RWPE2 (cell line): ENCODE measurements at regions not wholly inside any gene's neighbourhood (a gene's known extent, or its start where the extent isn't known, plus 50 kb on each side); places are given as distances from the start of the nearest gene placed in this dataset.

Source experiments
- ATAC-seq: fragments of 200-7000 bp; cut with Tn5 transposase; 3 replicates; pipeline ENCODE4 v1.9.1; 2021; ENCODE audit warnings: low read depth
- DNase-seq: peaks from one replicate; pipeline ENCODE4 v3.0.0-alpha.2; 2020; ENCODE audit warnings: low spot score
- H3K27ac ChIP-seq: fragments of 450-650 bp; 2 replicates; pipeline ENCODE4 v1.5.1; 2017; ENCODE audit warnings: mild to moderate bottlenecking; ENCODE audit not compliant: poor library complexity, severe bottlenecking
- H3K27me3 ChIP-seq: fragments of 250-450 bp; sonication (Bioruptor Pico); 2 replicates; pipeline ENCODE4 v1.5.1; 2021; ENCODE audit warnings: mild to moderate bottlenecking, moderate library complexity; ENCODE audit not compliant: insufficient read depth, poor library complexity, severe bottlenecking
- H3K36me3 ChIP-seq: fragments of 250-450 bp; sonication (Bioruptor Pico); 2 replicates; pipeline ENCODE4 v1.5.1; 2020; ENCODE audit warnings: low read depth, mild to moderate bottlenecking, moderate library complexity
- H3K4me1 ChIP-seq: fragments of 250-450 bp; sonication (Bioruptor Pico); 2 replicates; pipeline ENCODE4 v1.5.1; 2021; ENCODE audit warnings: mild to moderate bottlenecking, moderate library complexity; ENCODE audit not compliant: insufficient read depth, poor library complexity, severe bottlenecking
- H3K4me3 ChIP-seq: fragments of 250-450 bp; sonication (Bioruptor Pico); 2 replicates; pipeline ENCODE4 v1.5.1; 2021; ENCODE audit warnings: mild to moderate bottlenecking, moderate library complexity; ENCODE audit not compliant: severe bottlenecking
- H3K9me3 ChIP-seq: fragments of 250-450 bp; sonication (Bioruptor Pico); 2 replicates; pipeline ENCODE4 v1.5.1; 2021; ENCODE audit warnings: mild to moderate bottlenecking, moderate library complexity; ENCODE audit not compliant: severe bottlenecking
- TF ChIP-seq, protein P1 (sequence below): fragments of 450-650 bp; IDR thresholded peaks from one replicate; pipeline ENCODE4 v1.5.1; 2017; ENCODE audit warnings: mild to moderate bottlenecking, moderate library complexity; ENCODE audit not compliant: poor library complexity, severe bottlenecking

DNA sequence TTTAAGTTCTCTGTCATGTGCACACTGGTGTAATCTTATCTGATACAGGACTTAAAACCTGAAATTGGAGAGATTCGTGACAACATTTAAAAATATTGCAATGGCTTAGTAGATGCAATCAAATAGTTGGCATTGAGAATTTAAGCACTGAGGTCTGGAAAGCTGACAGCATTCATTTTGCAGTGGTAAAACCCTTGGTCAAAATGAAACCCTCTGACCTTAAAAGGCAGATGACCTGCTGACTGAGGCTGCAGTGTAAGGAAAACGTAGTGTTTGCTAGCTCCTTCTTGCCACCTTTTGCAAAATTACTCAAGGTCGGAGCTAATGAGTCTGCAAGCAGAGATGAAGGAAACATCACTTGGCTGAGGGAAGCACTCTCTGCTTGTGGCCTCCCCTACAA lies 150.6 kb downstream of the KCTD12 start:
- Histone ChIP-seq H3K4me3 (no peak overlapping the region), H3K27me3 (no peaks in the 10 kb centered on the region), H3K27ac (no peak overlapping the region), H3K4me1 (no peaks in the 10 kb centered on the region), H3K36me3 (no peaks in the 10 kb centered on the region), H3K9me3 (no peaks in the 10 kb centered on the region)
- TF ChIP-seq, protein P1, sequence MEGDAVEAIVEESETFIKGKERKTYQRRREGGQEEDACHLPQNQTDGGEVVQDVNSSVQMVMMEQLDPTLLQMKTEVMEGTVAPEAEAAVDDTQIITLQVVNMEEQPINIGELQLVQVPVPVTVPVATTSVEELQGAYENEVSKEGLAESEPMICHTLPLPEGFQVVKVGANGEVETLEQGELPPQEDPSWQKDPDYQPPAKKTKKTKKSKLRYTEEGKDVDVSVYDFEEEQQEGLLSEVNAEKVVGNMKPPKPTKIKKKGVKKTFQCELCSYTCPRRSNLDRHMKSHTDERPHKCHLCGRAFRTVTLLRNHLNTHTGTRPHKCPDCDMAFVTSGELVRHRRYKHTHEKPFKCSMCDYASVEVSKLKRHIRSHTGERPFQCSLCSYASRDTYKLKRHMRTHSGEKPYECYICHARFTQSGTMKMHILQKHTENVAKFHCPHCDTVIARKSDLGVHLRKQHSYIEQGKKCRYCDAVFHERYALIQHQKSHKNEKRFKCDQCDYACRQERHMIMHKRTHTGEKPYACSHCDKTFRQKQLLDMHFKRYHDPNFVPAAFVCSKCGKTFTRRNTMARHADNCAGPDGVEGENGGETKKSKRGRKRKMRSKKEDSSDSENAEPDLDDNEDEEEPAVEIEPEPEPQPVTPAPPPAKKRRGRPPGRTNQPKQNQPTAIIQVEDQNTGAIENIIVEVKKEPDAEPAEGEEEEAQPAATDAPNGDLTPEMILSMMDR: no peak
- ATAC-seq (no peak), DNase-seq (no peak)

DNA sequence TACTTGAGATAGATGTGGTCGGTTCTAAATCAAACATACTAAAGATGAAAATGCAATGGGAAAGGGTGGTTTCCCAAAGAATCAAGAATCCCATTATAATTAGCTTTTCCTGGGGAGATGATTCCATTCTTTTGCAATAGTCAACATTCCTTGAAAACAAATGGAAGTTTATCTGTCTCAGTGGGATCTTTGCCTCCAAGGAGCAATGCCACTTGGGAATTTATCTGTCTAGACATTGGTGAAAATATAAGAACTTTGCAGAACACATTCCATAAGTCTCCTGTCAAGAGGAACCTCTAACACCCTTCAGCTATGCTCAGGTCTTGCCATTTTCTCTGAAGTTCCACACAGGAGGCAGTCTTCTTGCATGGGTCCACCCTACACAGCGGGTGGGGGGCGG lies 152.5 kb downstream of the KCTD12 start:
- H3K27ac ChIP-seq: no peak overlapping the region
- no peaks in the 10 kb centered on the region for H3K9me3 ChIP-seq
- no peak for DNase-seq
- ATAC-seq: no peak
- no peaks in the 10 kb centered on the region for H3K27me3 ChIP-seq
- TF ChIP-seq, protein P1: no peak
- no peaks in the 10 kb centered on the region for H3K36me3 ChIP-seq
- H3K4me1 ChIP-seq: no peaks in the 10 kb centered on the region
- H3K4me3 ChIP-seq: no peak overlapping the region

DNA sequence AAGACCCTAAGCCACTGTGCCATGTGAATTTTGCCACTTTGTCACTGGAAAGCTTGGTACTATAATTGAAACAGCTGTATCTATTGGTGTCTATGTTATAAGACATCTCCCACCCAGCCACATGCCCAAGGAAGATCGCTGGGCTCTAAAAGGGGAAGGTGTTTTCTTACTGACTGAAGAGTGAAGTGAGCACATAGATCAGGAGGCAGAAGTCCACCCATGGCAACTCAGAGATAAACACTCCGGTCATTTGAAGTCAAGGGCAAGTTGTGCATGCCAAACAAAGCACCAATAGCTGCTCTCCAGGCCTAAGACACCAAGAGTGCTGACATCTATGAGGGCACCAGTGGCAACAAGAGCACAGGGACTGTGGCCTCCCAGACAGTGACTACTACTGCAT lies 153.8 kb downstream of the KCTD12 start:
- no peak overlapping the region for H3K4me3 ChIP-seq
- no peaks in the 10 kb centered on the region for H3K9me3 ChIP-seq
- no peak for DNase-seq
- ATAC-seq: no peak
- TF ChIP-seq, protein P1: no peak
- no peaks in the 10 kb centered on the region for H3K4me1 ChIP-seq
- no peaks in the 10 kb centered on the region for H3K36me3 ChIP-seq
- no peak overlapping the region for H3K27ac ChIP-seq
- H3K27me3 ChIP-seq: no peaks in the 10 kb centered on the region

DNA sequence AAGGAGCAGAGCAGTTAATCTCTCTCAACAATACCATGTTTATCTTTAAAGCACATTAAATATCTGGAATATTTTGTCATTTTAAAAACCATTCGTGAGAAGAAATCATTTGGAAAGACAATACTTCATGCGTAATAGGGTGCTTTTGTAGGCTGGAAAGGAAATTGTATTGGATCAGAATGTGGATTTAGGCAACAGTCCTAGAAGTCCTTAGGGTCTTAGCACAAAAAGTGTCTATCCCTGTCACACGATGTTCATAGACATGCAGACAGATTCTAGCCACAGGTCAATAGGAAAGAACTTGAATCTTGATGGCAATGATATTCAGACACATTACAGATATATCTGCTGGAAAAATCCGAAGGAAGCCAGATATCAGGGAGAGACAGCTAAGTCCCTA lies 156.0 kb downstream of the KCTD12 start:
- Histone ChIP-seq H3K4me1 (no peaks in the 10 kb centered on the region), H3K27me3 (no peaks in the 10 kb centered on the region), H3K9me3 (no peaks in the 10 kb centered on the region), H3K27ac (no peak overlapping the region), H3K4me3 (no peak overlapping the region), H3K36me3 (no peaks in the 10 kb centered on the region)
- ATAC-seq (no peak), DNase-seq (no peak)
- TF ChIP-seq, protein P1: no peak

DNA sequence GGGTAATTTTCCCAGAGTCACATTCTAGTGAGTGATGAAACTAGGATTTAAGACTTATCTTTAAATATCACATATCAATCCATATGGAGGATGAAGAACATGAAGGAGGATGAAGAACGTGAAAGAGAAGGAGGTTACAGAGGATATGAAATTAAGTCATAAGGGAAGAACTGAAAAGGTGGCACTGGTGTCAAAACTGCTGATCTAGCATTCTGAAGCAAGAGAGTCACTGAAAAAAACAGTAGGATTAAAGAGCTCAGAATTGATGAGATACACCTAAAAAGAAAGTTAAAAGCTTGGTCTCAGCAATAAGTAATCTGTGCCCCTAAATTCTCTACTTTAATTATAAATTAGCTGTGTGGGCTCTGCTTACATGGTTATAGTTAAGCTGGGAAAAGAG lies 156.5 kb downstream of the KCTD12 start:
- Histone ChIP-seq H3K27ac (no peak overlapping the region), H3K36me3 (no peaks in the 10 kb centered on the region), H3K27me3 (no peaks in the 10 kb centered on the region), H3K9me3 (no peaks in the 10 kb centered on the region), H3K4me3 (no peak overlapping the region), H3K4me1 (no peaks in the 10 kb centered on the region)
- TF ChIP-seq, protein P1: no peak
- DNase-seq: no peak
- ATAC-seq: no peak
